ENCODE measurements at regions not wholly inside any gene's neighbourhood (a gene's known extent, or its start where the extent isn't known, plus 50 kb on each side); places are given as distances from the start of the nearest gene placed in this dataset.

DNA sequence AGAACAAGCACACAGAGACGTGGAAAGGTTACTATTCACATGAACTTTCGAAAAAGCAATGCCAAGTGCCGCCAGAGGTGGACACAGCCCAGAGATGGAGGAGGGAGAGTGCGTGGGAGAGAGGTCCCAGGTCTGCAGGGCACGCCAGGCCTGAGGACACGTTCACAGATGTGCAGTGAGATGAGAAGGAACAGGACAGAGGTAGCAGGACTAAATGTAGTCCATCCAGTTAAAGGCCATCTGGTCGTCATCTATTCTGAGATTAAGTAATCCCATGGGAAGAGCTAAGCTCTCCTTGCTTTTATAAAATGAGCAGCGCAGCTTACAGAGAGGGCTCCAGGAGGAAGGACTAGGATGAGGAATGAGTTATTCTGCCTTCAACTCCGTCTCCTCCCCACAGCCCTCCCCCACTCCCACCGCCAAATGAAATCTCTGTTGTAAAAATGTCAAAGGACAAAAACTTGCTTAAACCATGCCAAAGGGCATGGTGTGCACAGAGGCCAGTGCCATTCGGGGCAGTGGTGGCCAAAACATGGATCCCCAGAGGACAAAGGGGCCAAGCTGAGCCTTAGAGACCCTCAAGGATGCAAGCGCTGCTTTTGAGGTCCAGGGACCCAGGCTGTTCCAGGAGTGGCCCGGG is 85.4 kb upstream of the SLC25A33 start:
- TF ChIP-seq, protein P1, sequence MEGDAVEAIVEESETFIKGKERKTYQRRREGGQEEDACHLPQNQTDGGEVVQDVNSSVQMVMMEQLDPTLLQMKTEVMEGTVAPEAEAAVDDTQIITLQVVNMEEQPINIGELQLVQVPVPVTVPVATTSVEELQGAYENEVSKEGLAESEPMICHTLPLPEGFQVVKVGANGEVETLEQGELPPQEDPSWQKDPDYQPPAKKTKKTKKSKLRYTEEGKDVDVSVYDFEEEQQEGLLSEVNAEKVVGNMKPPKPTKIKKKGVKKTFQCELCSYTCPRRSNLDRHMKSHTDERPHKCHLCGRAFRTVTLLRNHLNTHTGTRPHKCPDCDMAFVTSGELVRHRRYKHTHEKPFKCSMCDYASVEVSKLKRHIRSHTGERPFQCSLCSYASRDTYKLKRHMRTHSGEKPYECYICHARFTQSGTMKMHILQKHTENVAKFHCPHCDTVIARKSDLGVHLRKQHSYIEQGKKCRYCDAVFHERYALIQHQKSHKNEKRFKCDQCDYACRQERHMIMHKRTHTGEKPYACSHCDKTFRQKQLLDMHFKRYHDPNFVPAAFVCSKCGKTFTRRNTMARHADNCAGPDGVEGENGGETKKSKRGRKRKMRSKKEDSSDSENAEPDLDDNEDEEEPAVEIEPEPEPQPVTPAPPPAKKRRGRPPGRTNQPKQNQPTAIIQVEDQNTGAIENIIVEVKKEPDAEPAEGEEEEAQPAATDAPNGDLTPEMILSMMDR (IDR thresholded peaks at IDR 0.05): no peak
- TF ChIP-seq POLR2A (IDR thresholded peaks at IDR 0.05) (no peak), POLR2AphosphoS5 (IDR thresholded peaks at IDR 0.05) (no peak)

Data from prostate gland (tissue), 2 donors.